Suprapubic skin (tissue), 4 donors: ENCODE measurements at regions not wholly inside any gene's neighbourhood (a gene's known extent, or its start where the extent isn't known, plus 50 kb on each side); places are given as distances from the start of the nearest gene placed in this dataset.

Source experiments
- DNase-seq, 2 donors: peaks; one replicate each; pipeline ENCODE4 v3.0.0-alpha.2; 2019; ENCODE audit warnings: low spot score in 2 of 2
- H3K27ac ChIP-seq: fragments of 200-600 bp; sonication (generic); one replicate; pipeline ENCODE4 v1.5.1; 2019
- H3K27me3 ChIP-seq: fragments of 200-600 bp; sonication (generic); one replicate; pipeline ENCODE4 v1.5.1; 2019
- H3K36me3 ChIP-seq: fragments of 200-600 bp; sonication (generic); one replicate; pipeline ENCODE4 v1.5.1; 2019
- H3K4me1 ChIP-seq: fragments of 200-600 bp; sonication (generic); one replicate; pipeline ENCODE4 v1.5.1; 2019
- H3K4me3 ChIP-seq: fragments of 200-600 bp; sonication (generic); one replicate; pipeline ENCODE4 v1.5.1; 2019; ENCODE audit warnings: mild to moderate bottlenecking
- H3K9me3 ChIP-seq: fragments of 200-600 bp; sonication (generic); one replicate; pipeline ENCODE4 v1.5.1; 2019
- CTCF ChIP-seq, 2 donors: fragments of 200-600 bp in 1 of 2; fragments of 450-650 bp in 1 of 2; sonication (generic) in 1 of 2; IDR thresholded peaks; one replicate each; pipeline ENCODE4 v1.5.1; 2016 to 2019; ENCODE audit warnings: antibody characterized with exemption in 2 of 2, mild to moderate bottlenecking in 1 of 2, moderate library complexity in 1 of 2
- EP300 ChIP-seq: sonication (generic); formaldehyde crosslinking; IDR thresholded peaks from one replicate; pipeline ENCODE4 v1.6.1; 2017; ENCODE audit warnings: antibody characterized with exemption
- POLR2A ChIP-seq, 2 donors: fragments of 450-650 bp; IDR thresholded peaks; one replicate each; pipeline ENCODE4 v1.6.1; 2017; ENCODE audit warnings: antibody characterized with exemption in 2 of 2, mild to moderate bottlenecking in 2 of 2, moderate library complexity in 2 of 2
- POLR2AphosphoS5 ChIP-seq, 3 donors: sonication (generic); formaldehyde crosslinking; IDR thresholded peaks; one replicate each; pipeline ENCODE4 v1.6.1; 2017; ENCODE audit warnings: antibody characterized with exemption in 3 of 3
- WGBS: methylation state at CpG from one replicate; pipeline ENCODE4 v1.1.5; 2018; 5-methylcytosine and 5-hydroxymethylcytosine counted together

GRCh38 chr20:37463726-37464494 is 57.1 kb upstream of the NNAT start:
- DNase-seq: no peak
- no peak overlapping the region for H3K4me3 ChIP-seq
- TF ChIP-seq POLR2A (IDR thresholded peaks at IDR 0.05) (no peak), POLR2AphosphoS5 (IDR thresholded peaks at IDR 0.05) (no peak), EP300 (no peak), CTCF (IDR thresholded peaks at IDR 0.05) (no peak)
- H3K27me3 ChIP-seq: peaks cover 7% of the 10 kb centered on the region
- no peaks in the 10 kb centered on the region for H3K9me3 ChIP-seq
- H3K27ac ChIP-seq: no peak overlapping the region
- 51% methylated on average over 17 of the region's 17 CpGs for WGBS
- H3K4me1 ChIP-seq: no peaks in the 10 kb centered on the region
- no peaks in the 10 kb centered on the region for H3K36me3 ChIP-seq

- 77% methylated on average over 5 of the region's 5 CpGs for WGBS
- DNase-seq: no peak
- peaks cover 7% of the 10 kb centered on the region for H3K27me3 ChIP-seq
- H3K4me3 ChIP-seq: no peak overlapping the region
- H3K4me1 ChIP-seq: no peaks in the 10 kb centered on the region
- H3K36me3 ChIP-seq: no peaks in the 10 kb centered on the region
- no peak overlapping the region for H3K27ac ChIP-seq
- TF ChIP-seq POLR2AphosphoS5 (IDR thresholded peaks at IDR 0.05) (no peak), CTCF (IDR thresholded peaks at IDR 0.05) (no peak), POLR2A (IDR thresholded peaks at IDR 0.05) (no peak), EP300 (no peak)
- no peaks in the 10 kb centered on the region for H3K9me3 ChIP-seq
Measured at GRCh38 chr20:37464611-37465010, 56.4 kb upstream of the NNAT start.
